CD4-positive, alpha-beta T cell treated with Interleukin-1 beta for 1 hour (primary cell): ENCODE measurements at regions not wholly inside any gene's neighbourhood (a gene's known extent, or its start where the extent isn't known, plus 50 kb on each side); places are given as distances from the start of the nearest gene placed in this dataset.
A peak's percentile ranks its signal among the peaks of the same experiment; 100 is the strongest.
"Not testable (repeated sequence)": the region's sequence is repeated elsewhere in the genome, so short reads cannot be mapped to it uniquely, and the experiment has no call there.

ENCODE experiments used
- DNase-seq, 2 donors: peaks; one replicate each; pipeline ENCODE4 v3.0.0-alpha.2; 2020 to 2022

DNA sequence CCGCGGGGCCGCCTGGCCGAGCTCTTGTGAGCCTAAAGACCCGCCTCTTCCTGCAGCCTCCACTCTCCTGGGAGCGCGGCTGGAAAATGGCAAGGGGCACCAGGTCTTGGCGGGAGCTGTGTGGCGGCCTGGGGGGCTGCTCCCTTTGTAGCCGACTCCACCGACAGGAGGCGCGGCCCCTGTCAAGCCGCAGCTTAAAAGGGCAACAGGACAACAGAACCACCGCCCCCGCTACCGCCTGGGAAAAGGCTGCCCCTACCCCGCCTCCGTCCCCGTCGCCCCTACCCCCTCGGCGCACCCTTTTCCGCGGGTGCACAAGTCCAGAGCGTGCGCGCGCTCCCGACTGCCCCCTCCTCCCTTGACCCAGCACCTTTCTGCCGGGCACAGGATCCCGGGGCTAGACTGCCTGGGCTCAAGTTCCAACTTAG is 60.3 kb downstream of the GOLGA8K start:
- DNase-seq, result peak in 1 of 2 donors; percentile 27

DNA sequence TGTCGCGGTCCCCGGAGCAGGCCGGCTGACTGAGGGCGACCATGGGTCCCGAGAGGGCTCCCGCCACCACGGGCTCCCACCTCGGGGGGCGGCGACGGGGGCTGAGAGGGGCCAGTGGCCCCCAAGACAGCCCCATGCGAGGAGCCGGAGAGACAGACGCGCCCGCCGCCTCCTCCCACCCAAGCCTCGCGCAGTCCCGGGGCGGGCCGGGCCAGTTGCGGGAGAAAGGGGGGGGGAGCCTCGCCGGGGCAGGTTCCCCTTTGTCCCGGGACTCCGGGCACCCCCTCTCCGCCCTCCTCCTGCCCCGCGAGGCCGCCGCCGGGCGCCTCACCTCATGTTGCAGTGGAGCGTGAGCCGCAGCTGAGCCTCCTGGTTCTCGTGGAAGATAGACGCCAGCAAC is 60.8 kb downstream of the GOLGA8K start:
- DNase-seq, result not testable (repeated sequence)

GRCh38 chr15:32341530-32341929 is 61.6 kb downstream of the GOLGA8K start:
- DNase-seq, result not testable (repeated sequence)

DNA sequence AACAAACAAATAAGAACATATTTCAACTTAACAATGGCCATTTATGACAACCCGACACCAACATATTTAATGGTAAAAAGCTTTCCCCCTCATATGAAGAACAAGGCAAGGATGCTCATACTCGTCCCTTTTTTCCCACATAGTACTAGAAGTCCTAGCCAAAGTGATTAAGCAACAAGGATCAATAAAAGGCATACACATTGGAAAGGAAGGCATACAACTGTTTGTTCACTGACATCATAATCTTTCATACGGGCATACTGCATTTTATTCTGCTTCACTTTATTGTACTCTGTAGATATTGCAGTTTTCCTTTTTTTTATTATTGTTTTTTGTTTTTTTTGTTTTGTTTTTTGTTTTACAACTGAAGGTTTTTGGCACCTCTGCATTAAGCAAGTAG is 66.3 kb downstream of the GOLGA8K start:
- DNase-seq, result not testable (repeated sequence)

- not testable (repeated sequence) for DNase-seq
Measured at GRCh38 chr15:32323353-32323752, 79.7 kb downstream of the GOLGA8K start.

- DNase-seq, result not testable (repeated sequence)
Measured at GRCh38 chr15:32319247-32319646, 83.8 kb downstream of the GOLGA8K start.

- DNase-seq, result not testable (repeated sequence)
Measured at GRCh38 chr15:32316482-32316881, 86.6 kb downstream of the GOLGA8K start.

DNA sequence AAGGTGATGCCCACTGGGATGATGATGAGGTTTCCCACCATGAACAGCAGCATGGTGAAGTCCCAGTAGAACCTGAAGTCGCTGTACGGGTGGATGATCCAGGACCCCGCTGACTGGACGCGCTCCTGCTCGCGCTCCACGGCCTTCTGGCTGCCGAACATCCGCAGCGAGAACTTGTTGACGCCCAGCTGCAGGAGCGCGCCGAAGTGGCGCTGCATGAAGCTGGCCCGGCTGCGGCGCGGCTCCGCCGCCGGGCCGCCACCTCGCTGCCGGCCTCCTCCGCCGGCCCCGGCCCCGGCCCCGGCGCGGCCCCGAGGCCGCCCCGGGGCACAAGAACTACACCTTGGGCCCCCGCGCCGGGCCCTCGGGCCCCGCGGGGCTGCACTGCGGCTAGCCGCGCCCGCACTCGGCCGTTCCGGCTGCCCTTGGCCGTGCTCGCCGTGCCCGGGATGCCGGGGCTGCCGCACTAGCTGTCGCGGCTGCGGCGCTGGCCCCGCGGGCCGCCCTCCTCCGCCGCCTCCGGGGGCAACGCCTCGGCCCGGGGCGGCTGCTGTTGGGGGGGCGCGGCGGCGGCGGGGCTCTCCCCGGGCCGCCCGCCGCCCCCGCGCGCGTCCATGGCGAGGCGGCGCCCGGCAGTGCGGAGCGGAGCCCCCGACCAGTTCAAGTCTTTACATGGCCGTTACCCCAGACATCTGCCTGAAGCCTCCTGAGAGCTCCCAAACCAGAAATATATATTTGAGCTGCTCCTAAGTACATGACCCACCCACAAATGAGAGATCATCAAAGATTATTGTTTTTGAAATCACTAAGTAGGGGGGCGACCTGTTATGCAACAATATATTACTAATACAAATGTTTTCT is 87.8 kb downstream of the GOLGA8K start:
- DNase-seq, result not testable (repeated sequence)

DNA sequence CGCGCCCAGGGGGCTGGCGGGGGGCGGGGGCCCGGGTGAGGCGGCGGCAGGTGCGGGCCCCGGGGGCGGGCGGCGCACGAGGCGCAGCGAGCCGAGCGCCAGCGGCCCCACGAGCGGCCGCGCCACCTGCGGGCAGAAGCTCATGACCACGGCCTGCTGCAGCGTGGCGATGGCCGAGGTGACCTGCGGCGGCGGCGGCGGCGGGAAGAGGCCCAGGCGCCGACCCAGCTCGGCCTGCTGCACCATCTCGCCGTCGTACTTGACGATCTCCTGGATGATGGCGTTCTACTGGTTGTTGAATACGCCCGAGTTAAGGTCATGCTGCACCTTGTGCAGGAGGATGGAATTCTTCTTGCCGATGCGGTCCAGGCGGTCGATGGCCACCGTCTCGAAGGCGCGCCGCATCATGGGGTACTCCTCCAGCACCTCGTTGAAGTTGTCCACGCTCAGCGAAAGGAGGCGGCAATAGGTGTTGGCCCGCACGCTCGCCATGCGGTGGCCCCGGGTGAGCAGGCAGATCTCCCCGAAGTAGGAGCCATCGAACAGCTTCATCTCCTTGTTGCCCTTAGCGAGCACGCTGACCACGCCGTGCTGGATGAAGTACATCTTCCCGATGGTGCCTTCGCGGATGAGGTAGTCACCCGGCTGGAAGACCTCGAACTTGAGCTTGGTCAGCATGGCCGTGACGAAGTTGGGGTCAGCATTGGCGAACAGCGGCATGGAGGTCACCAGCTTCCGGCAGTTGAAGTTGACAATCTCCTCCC is 89.5 kb downstream of the GOLGA8K start:
- DNase-seq, result not testable (repeated sequence)

- not testable (repeated sequence) for DNase-seq
Measured at GRCh38 chr15:32312721-32313120, 90.4 kb downstream of the GOLGA8K start.

DNA sequence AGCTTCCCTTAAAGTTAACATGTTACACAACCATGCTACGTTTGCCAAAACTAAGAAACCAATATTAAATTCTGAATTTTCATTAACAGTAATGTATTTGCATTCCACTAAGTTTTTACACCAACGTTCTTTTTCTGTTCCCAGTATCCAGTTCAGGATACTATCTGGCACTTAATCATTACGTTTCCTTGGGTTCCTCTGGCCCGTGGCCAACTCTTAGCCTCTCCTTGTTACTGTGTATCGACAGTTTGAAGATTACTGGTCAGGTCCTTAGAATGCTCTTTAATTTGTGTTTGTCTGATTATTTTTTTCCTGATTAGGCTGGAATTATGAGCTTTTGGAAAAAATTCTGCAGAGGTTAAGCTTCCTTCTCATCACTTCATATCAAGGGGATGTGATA is 95.5 kb downstream of the GOLGA8K start:
- not testable (repeated sequence) for DNase-seq

GRCh38 chr15:32276200-32276830 is 126.8 kb downstream of the GOLGA8K start:
- DNase-seq, result not testable (repeated sequence)

DNA sequence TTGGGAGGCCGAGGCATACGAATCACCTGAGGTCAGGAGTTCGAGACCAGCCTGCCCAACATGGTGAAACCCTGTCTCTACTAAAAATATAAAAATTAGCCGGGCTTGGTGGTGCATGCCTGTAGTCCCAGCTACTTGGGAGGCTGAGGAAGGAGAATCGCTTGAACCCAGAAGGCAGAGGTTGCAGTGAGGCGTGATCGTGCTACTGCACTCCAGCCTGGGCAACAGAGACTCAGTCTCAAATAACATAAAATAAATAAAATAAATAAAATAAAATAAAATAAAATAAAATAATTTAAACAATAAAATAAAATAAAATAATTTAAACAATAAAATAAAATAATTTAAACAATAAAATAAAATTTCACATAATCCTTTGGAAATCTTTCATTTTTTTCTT is 149.1 kb downstream of the GOLGA8K start:
- DNase-seq, result not testable (repeated sequence)

- DNase-seq, result not testable (repeated sequence)
Measured at GRCh38 chr15:32249207-32249606, 153.9 kb downstream of the GOLGA8K start.

- DNase-seq, result not testable (repeated sequence)
Measured at GRCh38 chr15:32243727-32244126, 159.4 kb downstream of the GOLGA8K start.

- DNase-seq, result not testable (repeated sequence)
Measured at GRCh38 chr15:32242780-32243528, 160.1 kb downstream of the GOLGA8K start.

DNA sequence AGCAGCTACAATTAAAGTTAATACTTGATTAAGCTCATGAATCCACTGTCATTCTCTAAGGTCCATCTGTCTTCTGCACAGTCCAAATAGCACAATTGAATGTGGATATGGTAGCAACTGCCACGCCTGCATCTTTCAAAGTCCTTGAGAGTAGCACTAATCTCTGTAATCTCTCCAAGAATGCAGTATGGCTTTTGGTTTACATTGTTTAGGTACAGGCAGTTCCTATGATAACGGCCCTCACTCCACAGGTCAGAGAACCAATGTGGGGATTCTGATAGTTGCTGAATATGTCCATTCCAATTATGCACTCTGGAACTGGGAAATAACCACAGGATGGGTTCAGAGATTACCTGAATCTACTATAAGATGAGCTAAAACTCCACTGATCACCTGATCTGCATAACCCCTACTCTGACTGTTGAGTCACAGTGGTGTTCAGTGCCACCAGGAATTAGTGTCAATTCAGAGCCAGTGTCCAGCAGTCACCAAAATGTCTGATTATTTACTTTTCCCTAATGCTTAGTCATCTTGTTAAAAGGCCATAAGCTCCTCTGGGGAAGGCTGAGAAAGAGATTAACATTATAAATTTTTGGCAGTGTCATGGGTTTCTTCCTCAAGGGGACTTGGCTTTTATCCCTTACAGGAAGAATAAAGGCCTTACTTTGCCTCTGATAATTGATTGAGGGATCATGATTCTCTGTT is 175.5 kb downstream of the GOLGA8K start:
- DNase-seq, result not testable (repeated sequence)

GRCh38 chr15:32222716-32223115 is 180.4 kb downstream of the GOLGA8K start:
- DNase-seq, result no peak
